ENCODE measurements at regions not wholly inside any gene's neighbourhood (a gene's known extent, or its start where the extent isn't known, plus 50 kb on each side); places are given as distances from the start of the nearest gene placed in this dataset.

DNA sequence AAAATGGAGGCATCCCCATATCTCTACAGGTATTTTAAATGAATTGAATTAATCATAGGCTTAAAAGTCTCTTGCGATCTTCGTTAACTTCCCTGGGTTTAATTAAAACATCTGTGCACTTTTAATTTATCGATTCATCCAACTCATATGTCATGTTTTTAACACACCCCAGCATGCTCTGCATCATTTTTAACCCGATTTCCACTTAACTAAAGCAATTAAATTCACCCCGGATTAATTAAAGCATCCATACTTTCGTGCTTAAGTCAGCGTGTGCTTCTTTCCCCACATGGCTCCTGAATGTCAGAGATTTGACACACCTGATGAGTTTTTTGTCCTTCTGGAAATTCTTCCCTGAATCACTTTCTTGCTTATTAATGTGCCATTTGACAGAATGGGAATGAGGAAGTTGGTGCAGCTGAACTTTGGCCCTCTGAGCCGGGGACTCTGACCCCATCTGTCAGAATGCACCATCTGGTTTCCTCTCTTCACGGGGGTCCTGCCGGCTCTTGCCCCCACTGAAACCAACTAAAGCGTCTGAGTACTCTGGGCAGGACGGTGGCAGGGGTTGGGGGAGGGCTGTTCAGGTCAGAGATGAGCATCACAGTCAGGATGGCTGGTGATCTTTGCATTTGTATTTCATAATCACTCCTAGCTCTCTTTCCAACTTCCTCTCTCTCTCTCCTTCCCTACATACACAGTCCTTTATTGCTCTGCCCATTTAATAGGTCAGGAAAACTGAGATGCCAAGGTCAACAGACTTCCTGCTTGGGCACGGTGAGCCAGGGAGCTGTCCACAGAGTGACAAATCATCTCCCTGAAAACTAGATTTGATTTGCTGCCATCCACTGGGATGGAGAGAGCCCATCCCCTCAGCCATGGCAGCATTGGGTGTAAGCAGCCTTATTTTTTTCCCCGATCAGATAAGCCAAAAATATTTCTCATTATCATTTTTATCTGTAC, 180.3 kb upstream of the WWC1 start:
- FAIRE-seq (peak; percentile 88), DNase-seq (ENCODE audit: low read depth) (no peak)
- TF ChIP-seq, protein P1, sequence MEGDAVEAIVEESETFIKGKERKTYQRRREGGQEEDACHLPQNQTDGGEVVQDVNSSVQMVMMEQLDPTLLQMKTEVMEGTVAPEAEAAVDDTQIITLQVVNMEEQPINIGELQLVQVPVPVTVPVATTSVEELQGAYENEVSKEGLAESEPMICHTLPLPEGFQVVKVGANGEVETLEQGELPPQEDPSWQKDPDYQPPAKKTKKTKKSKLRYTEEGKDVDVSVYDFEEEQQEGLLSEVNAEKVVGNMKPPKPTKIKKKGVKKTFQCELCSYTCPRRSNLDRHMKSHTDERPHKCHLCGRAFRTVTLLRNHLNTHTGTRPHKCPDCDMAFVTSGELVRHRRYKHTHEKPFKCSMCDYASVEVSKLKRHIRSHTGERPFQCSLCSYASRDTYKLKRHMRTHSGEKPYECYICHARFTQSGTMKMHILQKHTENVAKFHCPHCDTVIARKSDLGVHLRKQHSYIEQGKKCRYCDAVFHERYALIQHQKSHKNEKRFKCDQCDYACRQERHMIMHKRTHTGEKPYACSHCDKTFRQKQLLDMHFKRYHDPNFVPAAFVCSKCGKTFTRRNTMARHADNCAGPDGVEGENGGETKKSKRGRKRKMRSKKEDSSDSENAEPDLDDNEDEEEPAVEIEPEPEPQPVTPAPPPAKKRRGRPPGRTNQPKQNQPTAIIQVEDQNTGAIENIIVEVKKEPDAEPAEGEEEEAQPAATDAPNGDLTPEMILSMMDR (IDR thresholded peaks at IDR 0.05; ENCODE audit: insufficient read depth, low read length, severe bottlenecking) = no peak
- H3K27me3 ChIP-seq (ENCODE audit: control insufficient read depth, insufficient read depth, low read length) = no peaks in the 10 kb centered on the region
- peaks cover 13% of the 10 kb centered on the region for H3K36me3 ChIP-seq (ENCODE audit: control insufficient read depth, insufficient read depth, low read length)
- H3K4me3 ChIP-seq (ENCODE audit: low read depth, low read length) = no peak overlapping the region

DNA sequence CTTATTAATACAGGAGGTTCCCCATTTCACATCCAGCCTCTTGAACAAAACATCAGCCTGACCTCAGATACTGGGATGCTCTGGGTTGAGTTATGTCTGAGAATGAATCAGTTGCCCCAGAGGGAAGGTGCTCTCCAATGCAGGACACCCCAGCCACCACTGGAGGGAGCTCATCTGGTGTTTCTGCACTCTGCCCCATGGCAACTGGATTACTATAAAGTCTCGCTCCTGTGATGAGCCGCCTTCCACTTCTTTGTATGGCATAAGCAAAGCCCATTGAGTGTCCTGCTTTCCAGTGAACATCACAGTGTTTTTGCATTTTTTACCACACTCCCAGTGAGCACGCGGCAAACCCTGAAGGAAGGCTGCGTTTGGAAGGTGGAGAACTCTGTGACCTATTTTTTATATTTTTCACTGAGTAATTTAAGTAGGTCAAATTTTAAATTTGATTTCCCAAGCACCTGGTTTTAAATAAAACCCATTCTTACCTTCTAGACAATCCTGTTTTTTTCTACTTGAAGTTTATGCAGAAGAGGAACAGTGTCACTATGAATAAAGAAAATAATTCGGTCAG, 176.9 kb upstream of the WWC1 start:
- TF ChIP-seq, protein P1 (IDR thresholded peaks at IDR 0.05; ENCODE audit: insufficient read depth, low read length, severe bottlenecking) = peak; percentile 72
- no peaks in the 10 kb centered on the region for H3K27me3 ChIP-seq (ENCODE audit: control insufficient read depth, insufficient read depth, low read length)
- DNase-seq (ENCODE audit: low read depth) (peak; percentile 53), FAIRE-seq (no peak)
- no peak overlapping the region for H3K4me3 ChIP-seq (ENCODE audit: low read depth, low read length)
- peaks cover 10% of the 10 kb centered on the region for H3K36me3 ChIP-seq (ENCODE audit: control insufficient read depth, insufficient read depth, low read length)

DNA sequence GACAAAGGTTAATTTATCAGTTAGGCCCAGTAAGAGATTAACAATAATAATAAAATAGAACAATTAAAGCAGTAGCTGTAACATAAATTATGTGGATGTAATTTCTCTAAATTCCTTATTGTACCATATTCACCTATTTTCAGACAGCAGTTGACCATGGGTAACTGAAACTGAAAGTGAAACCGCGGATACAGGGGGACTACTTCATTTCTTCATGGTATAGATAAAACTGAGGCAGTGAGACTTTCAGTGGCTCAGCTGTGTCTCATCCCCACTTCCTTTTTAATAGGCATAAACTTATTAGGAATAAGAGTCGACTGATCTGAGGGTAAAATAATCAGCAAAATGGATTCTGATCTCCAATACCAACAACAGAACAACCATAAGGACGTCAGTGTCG, 174.0 kb upstream of the WWC1 start:
- FAIRE-seq = no peak
- DNase-seq (ENCODE audit: low read depth) = no peak
- Histone ChIP-seq H3K4me3 (ENCODE audit: low read depth, low read length) (no peak overlapping the region), H3K36me3 (ENCODE audit: control insufficient read depth, insufficient read depth, low read length) (peaks cover 9% of the 10 kb centered on the region), H3K27me3 (ENCODE audit: control insufficient read depth, insufficient read depth, low read length) (no peaks in the 10 kb centered on the region)
- TF ChIP-seq, protein P1 (IDR thresholded peaks at IDR 0.05; ENCODE audit: insufficient read depth, low read length, severe bottlenecking) = no peak

DNA sequence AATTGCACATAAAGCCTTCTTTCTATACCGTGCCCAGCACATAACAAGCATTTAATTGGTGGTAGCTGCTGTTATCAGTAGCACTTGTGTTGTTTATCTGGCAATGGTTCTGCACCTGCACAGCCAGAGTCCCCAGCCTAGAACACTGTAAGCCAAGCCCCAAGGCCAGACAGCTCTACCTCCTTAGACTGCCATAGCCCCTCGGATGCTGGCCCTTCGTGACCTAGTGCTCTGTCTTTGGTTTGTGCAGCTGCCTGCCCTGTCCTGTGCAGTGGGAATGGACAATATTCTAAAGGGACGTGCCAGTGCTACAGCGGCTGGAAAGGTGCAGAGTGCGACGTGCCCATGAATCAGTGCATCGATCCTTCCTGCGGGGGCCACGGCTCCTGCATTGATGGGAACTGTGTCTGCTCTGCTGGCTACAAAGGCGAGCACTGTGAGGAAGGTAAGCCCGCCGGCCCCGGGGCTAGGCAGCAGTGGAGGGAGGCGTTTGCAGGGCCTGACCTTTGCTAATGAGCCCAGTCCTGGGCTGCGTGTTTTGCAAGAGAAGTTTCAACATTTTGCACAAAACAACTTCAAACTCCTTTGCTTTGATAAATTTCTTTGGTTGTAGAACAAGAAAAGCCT, 173.3 kb upstream of the WWC1 start:
- TF ChIP-seq, protein P1 (IDR thresholded peaks at IDR 0.05; ENCODE audit: insufficient read depth, low read length, severe bottlenecking) = no peak
- no peak for FAIRE-seq
- no peak for DNase-seq (ENCODE audit: low read depth)
- no peak overlapping the region for H3K4me3 ChIP-seq (ENCODE audit: low read depth, low read length)
- H3K27me3 ChIP-seq (ENCODE audit: control insufficient read depth, insufficient read depth, low read length) = no peaks in the 10 kb centered on the region
- peaks cover 9% of the 10 kb centered on the region for H3K36me3 ChIP-seq (ENCODE audit: control insufficient read depth, insufficient read depth, low read length)

DNA sequence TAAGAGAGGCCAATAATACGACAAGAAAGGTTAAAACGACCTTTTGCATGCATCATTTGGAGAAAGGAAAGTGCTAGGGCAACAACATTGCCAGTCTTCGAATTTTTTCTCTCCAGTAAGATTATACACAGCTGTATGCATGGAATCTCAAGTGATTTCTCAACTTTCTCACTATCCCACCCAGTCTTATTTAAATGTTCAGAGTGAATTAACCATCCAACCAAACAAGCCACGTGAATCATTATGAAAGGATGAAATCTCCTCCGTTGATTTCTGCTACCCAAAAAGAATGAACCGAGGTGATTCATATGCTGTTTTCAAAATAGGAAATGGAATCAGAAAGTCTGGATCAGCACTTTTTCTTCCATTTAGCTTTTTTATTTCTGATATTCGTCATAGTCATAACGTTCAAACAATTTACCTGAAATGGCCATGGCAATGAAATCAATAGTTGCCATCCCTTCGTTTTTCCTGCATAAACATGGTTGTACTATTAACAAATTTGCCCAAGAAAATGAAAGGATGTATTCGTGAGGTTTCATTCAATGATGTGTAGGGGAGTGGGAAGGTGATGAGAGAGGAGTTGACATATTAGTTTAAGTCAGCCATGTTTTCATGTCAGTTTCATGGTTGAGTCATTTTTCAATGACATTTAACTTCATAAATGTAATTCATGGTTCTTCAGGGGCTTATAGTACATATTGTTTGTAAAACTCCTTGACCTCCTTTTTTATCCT, 170.9 kb upstream of the WWC1 start:
- no peak for FAIRE-seq
- TF ChIP-seq, protein P1 (IDR thresholded peaks at IDR 0.05; ENCODE audit: insufficient read depth, low read length, severe bottlenecking) = no peak
- Histone ChIP-seq H3K4me3 (ENCODE audit: low read depth, low read length) (no peak overlapping the region), H3K36me3 (ENCODE audit: control insufficient read depth, insufficient read depth, low read length) (peaks cover 10% of the 10 kb centered on the region), H3K27me3 (ENCODE audit: control insufficient read depth, insufficient read depth, low read length) (no peaks in the 10 kb centered on the region)
- no peak for DNase-seq (ENCODE audit: low read depth)

Data from bronchial epithelial cell (primary cell).